GM12892 (cell line): ENCODE measurements at regions not wholly inside any gene's neighbourhood (a gene's known extent, or its start where the extent isn't known, plus 50 kb on each side); places are given as distances from the start of the nearest gene placed in this dataset.

Experiments used
- POLR2A ChIP-seq: IDR thresholded peaks from 2 replicates; pipeline ENCODE4 v1.6.1; 2011; ENCODE audit warnings: low read depth, low read length, control low read depth
- POLR2AphosphoS5 ChIP-seq: IDR thresholded peaks from 2 replicates; pipeline ENCODE4 v1.6.1; 2011; ENCODE audit warnings: low read depth, low read length, control low read depth
- TAF1 ChIP-seq: IDR thresholded peaks from 2 replicates; pipeline ENCODE4 v1.6.1; 2011; ENCODE audit warnings: low read depth, mild to moderate bottlenecking, control low read depth, low read length, borderline replicate concordance

DNA sequence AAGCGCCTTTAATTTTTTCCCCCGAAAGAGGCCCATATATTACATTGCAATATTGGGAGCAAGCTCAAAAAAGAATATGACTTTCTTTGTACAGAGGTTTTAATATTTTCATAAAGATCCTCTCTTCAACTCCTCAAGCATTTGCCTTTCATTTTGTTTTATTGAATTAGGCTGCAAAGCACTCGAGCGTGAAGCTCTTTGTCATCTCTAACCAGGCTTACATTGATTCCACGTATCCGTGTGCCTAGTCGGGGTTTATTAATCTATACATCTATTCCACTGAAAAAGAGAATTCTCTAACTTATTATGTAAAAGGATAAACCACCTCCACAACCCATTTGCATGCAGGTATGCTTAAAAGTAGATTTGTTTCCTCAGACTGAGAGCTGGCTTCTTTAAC, 234.8 kb upstream of the TMPO start:
- TF ChIP-seq POLR2A (no peak), POLR2AphosphoS5 (no peak), TAF1 (no peak)
